Inflammatory macrophage treated with lipopolysaccharide for 1 hour (primary cell): ENCODE measurements at regions not wholly inside any gene's neighbourhood (a gene's known extent, or its start where the extent isn't known, plus 50 kb on each side); places are given as distances from the start of the nearest gene placed in this dataset.

Experiments
- DNase-seq, 2 donors: peaks; one replicate each; pipeline ENCODE4 v3.0.0-alpha.2; 2020 to 2022

GRCh38 chr5:172568308-172568910 is 72.7 kb upstream of the NEURL1B start:
- DNase-seq = peak in 1 of 2 donors; percentile 27

- no peak for DNase-seq
Measured at GRCh38 chr5:172567843-172568242, 73.2 kb upstream of the NEURL1B start.

- no peak for DNase-seq
Measured at GRCh38 chr5:172567294-172567693, 73.8 kb upstream of the NEURL1B start.

- DNase-seq = no peak
Measured at GRCh38 chr5:172565931-172566665, 75.0 kb upstream of the NEURL1B start.

- no peak for DNase-seq
Measured at GRCh38 chr5:172565455-172565854, 75.6 kb upstream of the NEURL1B start.

- DNase-seq = no peak
Measured at GRCh38 chr5:172564883-172565282, 76.2 kb upstream of the NEURL1B start.

GRCh38 chr5:172564188-172564587 is 76.9 kb upstream of the NEURL1B start:
- DNase-seq = no peak

GRCh38 chr5:172562443-172562842 is 78.6 kb upstream of the NEURL1B start:
- no peak for DNase-seq

GRCh38 chr5:172561151-172561550 is 79.9 kb upstream of the NEURL1B start:
- DNase-seq = no peak

- no peak for DNase-seq
Measured at GRCh38 chr5:172559004-172559932, 81.8 kb upstream of the NEURL1B start.

- DNase-seq = no peak
Measured at GRCh38 chr5:172558076-172558976, 82.7 kb upstream of the NEURL1B start.

GRCh38 chr5:172556971-172557461 is 84.0 kb upstream of the NEURL1B start:
- DNase-seq = no peak

GRCh38 chr5:172556262-172556661 is 84.8 kb upstream of the NEURL1B start:
- no peak for DNase-seq

GRCh38 chr5:172554562-172554961 is 86.5 kb upstream of the NEURL1B start:
- DNase-seq = no peak

GRCh38 chr5:172553903-172554302 is 87.2 kb upstream of the NEURL1B start:
- DNase-seq = no peak

- no peak for DNase-seq
Measured at GRCh38 chr5:172553167-172553566, 87.9 kb upstream of the NEURL1B start.

- DNase-seq = no peak
Measured at GRCh38 chr5:172550996-172551395, 90.1 kb upstream of the NEURL1B start.

GRCh38 chr5:172550096-172550765 is 90.8 kb upstream of the NEURL1B start:
- no peak for DNase-seq

- no peak for DNase-seq
Measured at GRCh38 chr5:172549696-172550095, 91.4 kb upstream of the NEURL1B start.

GRCh38 chr5:172548981-172549687 is 91.9 kb upstream of the NEURL1B start:
- DNase-seq = no peak

GRCh38 chr5:172548311-172548731 is 92.7 kb upstream of the NEURL1B start:
- DNase-seq = no peak
